HEK293 (cell line): ENCODE measurements at regions not wholly inside any gene's neighbourhood (a gene's known extent, or its start where the extent isn't known, plus 50 kb on each side); places are given as distances from the start of the nearest gene placed in this dataset.

ENCODE experiments used
- CTCF ChIA-PET: fragments of 350-600 bp; formaldehyde crosslinking; extraction: SDS; loops from one replicate; lab custom pipeline; 2021; ENCODE audit warnings: antibody characterized with exemption; lab: Yijun Ruan, JAX
- POLR2A ChIA-PET: fragments of 300-600 bp; formaldehyde crosslinking; extraction: SDS; loops from one replicate; lab custom pipeline; 2020; ENCODE audit warnings: antibody characterized with exemption, inconsistent platforms; lab: Yijun Ruan, JAX
- H3K27ac ChIP-seq: fragments of 200-500 bp; sonication (Bioruptor generic); 2 replicates; pipeline ENCODE4 v1.5.1; 2014; ENCODE audit warnings: low read depth, low read length, control low read depth, inconsistent platforms; ENCODE audit errors: extremely low read depth
- H3K36me3 ChIP-seq, 2 experiments: fragments of 200-500 bp in 1 of 2; sonication (Bioruptor generic) in 1 of 2; 1 replicate in 1 of 2; 2 replicates in 1 of 2; pipeline ENCODE4 v1.5.1; 2014 to 2017; ENCODE audit warnings: inconsistent platforms in 2 of 2, low read length in 2 of 2; ENCODE audit not compliant: control insufficient read depth in 2 of 2, insufficient read depth in 1 of 2
- H3K4me1 ChIP-seq: fragments of 200-500 bp; sonication (Bioruptor generic); 2 replicates; pipeline ENCODE4 v1.5.1; 2014; ENCODE audit warnings: mild to moderate bottlenecking, low read length, inconsistent platforms; ENCODE audit not compliant: control insufficient read depth, insufficient read depth
- H3K4me3 ChIP-seq: 2 replicates; pipeline ENCODE4 v1.5.1; 2011; ENCODE audit warnings: low read depth, mild to moderate bottlenecking, control low read depth, low read length, moderate library complexity
- H3K9me3 ChIP-seq: fragments of 200-500 bp; sonication (Bioruptor generic); 2 replicates; pipeline ENCODE4 v1.5.1; 2014; ENCODE audit warnings: low read depth, low read length, inconsistent platforms; ENCODE audit not compliant: control insufficient read depth, insufficient read depth
- GFI1B ChIP-seq: fragments of 450-650 bp; formaldehyde crosslinking; IDR thresholded peaks from 2 replicates; pipeline ENCODE4 v1.5.1; 2016; ENCODE audit warnings: missing biosample characterization, missing genetic modification characterization
- HOXC10 ChIP-seq: sonication (generic); formaldehyde crosslinking; IDR thresholded peaks from 2 replicates; pipeline ENCODE4 v1.8.1; 2023; ENCODE audit warnings: mild to moderate bottlenecking, missing genetic modification reagents
- KLF1 ChIP-seq: fragments of 450-650 bp; formaldehyde crosslinking; IDR thresholded peaks from 2 replicates; pipeline ENCODE4 v1.5.1; 2016; ENCODE audit warnings: missing biosample characterization, missing genetic modification characterization
- KLF7 ChIP-seq: fragments of 450-650 bp; formaldehyde crosslinking; IDR thresholded peaks from 2 replicates; pipeline ENCODE4 v1.5.1; 2016; ENCODE audit warnings: missing biosample characterization, missing genetic modification characterization, borderline replicate concordance
- OVOL3 ChIP-seq: fragments of 450-650 bp; formaldehyde crosslinking; IDR thresholded peaks from 2 replicates; pipeline ENCODE4 v1.5.1; 2016; ENCODE audit warnings: missing biosample characterization, missing genetic modification characterization
- SETDB1 ChIP-seq: IDR thresholded peaks from one replicate; pipeline ENCODE4 v1.6.1; 2017; ENCODE audit warnings: mild to moderate bottlenecking, low read length, moderate library complexity, mixed read lengths; ENCODE audit not compliant: insufficient read length
- YY1 ChIP-seq: fragments of 450-650 bp; formaldehyde crosslinking; IDR thresholded peaks from 2 replicates; pipeline ENCODE4 v1.5.1; 2018; ENCODE audit warnings: missing biosample characterization, missing genetic modification characterization
- ZBTB17 ChIP-seq: fragments of 450-650 bp; formaldehyde crosslinking; IDR thresholded peaks from 2 replicates; pipeline ENCODE4 v1.5.1; 2016; ENCODE audit warnings: missing biosample characterization, missing genetic modification characterization
- ZFHX2 ChIP-seq: fragments of 450-650 bp; formaldehyde crosslinking; conservative IDR thresholded peaks from 2 replicates; pipeline ENCODE4 v1.5.1; 2016; ENCODE audit warnings: missing biosample characterization, missing genetic modification characterization
- ZNF174 ChIP-seq: fragments of 450-650 bp; formaldehyde crosslinking; IDR thresholded peaks from 2 replicates; pipeline ENCODE4 v1.5.0; 2017; ENCODE audit warnings: missing biosample characterization, mild to moderate bottlenecking, missing genetic modification characterization
- ZNF48 ChIP-seq: fragments of 450-650 bp; formaldehyde crosslinking; IDR thresholded peaks from 2 replicates; pipeline ENCODE4 v1.5.1; 2016; ENCODE audit warnings: missing biosample characterization, missing genetic modification characterization
- ZNF514 ChIP-seq: fragments of 450-650 bp; formaldehyde crosslinking; IDR thresholded peaks from 2 replicates; pipeline ENCODE4 v1.5.1; 2016; ENCODE audit warnings: missing biosample characterization, missing genetic modification characterization
- ZNF624 ChIP-seq: fragments of 450-650 bp; formaldehyde crosslinking; IDR thresholded peaks from 2 replicates; pipeline ENCODE4 v1.5.1; 2017; ENCODE audit warnings: missing biosample characterization, missing genetic modification characterization
- ZNF843 ChIP-seq: fragments of 450-650 bp; formaldehyde crosslinking; IDR thresholded peaks from 2 replicates; pipeline ENCODE4 v1.5.1; 2016; ENCODE audit warnings: missing biosample characterization, missing genetic modification characterization
- TF ChIP-seq, protein P1 (sequence below): fragments of 450-650 bp; formaldehyde crosslinking; conservative IDR thresholded peaks from 2 replicates; pipeline ENCODE4 v1.5.1; 2016; ENCODE audit warnings: low read depth, missing biosample characterization, missing genetic modification characterization
- TF ChIP-seq, protein P2 (sequence below): fragments of 450-650 bp; formaldehyde crosslinking; IDR thresholded peaks from 2 replicates; pipeline ENCODE4 v1.5.1; 2016; ENCODE audit warnings: missing biosample characterization, missing genetic modification characterization, borderline replicate concordance

DNA sequence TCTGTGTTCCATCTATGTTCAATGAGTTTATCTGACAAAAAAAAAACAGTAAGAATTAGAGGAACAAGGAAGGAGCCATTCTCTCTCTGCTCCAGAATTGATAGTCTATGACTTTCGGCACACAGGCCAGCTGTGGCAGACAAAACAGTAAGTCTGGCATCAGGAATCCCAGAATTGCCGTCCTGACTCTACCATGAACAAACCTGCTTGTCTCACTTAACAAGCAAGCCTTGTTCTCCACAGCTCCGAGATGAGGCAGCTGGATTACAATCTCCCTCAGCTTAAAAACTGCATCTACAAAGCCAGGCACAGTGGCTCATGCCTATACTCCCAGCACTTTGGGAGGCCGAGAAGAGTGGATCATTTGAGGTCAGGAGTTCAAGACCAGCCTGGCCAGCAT, 153.6 kb upstream of the TMCC3 start (continued):
- TF ChIP-seq, protein P1, sequence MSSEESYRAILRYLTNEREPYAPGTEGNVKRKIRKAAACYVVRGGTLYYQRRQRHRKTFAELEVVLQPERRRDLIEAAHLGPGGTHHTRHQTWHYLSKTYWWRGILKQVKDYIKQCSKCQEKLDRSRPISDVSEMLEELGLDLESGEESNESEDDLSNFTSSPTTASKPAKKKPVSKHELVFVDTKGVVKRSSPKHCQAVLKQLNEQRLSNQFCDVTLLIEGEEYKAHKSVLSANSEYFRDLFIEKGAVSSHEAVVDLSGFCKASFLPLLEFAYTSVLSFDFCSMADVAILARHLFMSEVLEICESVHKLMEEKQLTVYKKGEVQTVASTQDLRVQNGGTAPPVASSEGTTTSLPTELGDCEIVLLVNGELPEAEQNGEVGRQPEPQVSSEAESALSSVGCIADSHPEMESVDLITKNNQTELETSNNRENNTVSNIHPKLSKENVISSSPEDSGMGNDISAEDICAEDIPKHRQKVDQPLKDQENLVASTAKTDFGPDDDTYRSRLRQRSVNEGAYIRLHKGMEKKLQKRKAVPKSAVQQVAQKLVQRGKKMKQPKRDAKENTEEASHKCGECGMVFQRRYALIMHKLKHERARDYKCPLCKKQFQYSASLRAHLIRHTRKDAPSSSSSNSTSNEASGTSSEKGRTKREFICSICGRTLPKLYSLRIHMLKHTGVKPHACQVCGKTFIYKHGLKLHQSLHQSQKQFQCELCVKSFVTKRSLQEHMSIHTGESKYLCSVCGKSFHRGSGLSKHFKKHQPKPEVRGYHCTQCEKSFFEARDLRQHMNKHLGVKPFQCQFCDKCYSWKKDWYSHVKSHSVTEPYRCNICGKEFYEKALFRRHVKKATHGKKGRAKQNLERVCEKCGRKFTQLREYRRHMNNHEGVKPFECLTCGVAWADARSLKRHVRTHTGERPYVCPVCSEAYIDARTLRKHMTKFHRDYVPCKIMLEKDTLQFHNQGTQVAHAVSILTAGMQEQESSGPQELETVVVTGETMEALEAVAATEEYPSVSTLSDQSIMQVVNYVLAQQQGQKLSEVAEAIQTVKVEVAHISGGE (tag by site-specific recombination) = no peak
- TF ChIP-seq KLF7 (tag by site-specific recombination) (no peak), ZFHX2 (tag by site-specific recombination) (no peak), KLF1 (no peak)

DNA sequence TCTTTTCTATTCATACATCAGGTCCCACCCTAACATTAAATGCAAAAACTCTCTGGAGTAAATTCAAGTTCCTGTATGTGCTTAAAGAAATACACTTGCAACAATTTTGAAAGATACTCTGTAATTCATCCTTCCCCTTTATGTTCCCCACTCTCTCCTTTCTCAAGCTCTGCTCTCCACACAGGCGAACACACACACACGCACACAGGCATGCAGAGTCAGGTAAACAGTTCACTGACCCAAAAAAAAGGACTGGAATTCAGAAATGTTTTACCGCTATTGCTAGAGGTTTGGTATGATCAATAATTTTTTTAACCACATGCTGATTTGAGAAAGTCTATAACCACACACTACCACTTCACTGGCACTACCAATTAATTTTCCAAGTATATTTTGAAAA, 152.4 kb upstream of the TMCC3 start:
- TF ChIP-seq GFI1B (no peak), ZNF48 (no peak), HOXC10 (CRISPR knock-in tag) (no peak), ZNF624 (tag by site-specific recombination) (no peak), ZNF174 (no peak), ZBTB17 (tag by site-specific recombination) (no peak)
- TF ChIP-seq, protein P2, sequence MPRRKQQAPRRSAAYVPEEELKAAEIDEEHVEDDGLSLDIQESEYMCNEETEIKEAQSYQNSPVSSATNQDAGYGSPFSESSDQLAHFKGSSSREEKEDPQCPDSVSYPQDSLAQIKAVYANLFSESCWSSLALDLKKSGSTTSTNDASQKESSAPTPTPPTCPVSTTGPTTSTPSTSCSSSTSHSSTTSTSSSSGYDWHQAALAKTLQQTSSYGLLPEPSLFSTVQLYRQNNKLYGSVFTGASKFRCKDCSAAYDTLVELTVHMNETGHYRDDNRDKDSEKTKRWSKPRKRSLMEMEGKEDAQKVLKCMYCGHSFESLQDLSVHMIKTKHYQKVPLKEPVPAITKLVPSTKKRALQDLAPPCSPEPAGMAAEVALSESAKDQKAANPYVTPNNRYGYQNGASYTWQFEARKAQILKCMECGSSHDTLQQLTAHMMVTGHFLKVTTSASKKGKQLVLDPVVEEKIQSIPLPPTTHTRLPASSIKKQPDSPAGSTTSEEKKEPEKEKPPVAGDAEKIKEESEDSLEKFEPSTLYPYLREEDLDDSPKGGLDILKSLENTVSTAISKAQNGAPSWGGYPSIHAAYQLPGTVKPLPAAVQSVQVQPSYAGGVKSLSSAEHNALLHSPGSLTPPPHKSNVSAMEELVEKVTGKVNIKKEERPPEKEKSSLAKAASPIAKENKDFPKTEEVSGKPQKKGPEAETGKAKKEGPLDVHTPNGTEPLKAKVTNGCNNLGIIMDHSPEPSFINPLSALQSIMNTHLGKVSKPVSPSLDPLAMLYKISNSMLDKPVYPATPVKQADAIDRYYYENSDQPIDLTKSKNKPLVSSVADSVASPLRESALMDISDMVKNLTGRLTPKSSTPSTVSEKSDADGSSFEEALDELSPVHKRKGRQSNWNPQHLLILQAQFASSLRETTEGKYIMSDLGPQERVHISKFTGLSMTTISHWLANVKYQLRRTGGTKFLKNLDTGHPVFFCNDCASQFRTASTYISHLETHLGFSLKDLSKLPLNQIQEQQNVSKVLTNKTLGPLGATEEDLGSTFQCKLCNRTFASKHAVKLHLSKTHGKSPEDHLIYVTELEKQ = no peak
- Histone ChIP-seq H3K4me1 (no peaks in the 10 kb centered on the region), H3K27ac (no peak overlapping the region), H3K36me3 (no peaks in the 10 kb centered on the region), H3K9me3 (no peaks in the 10 kb centered on the region), H3K4me3 (no peak overlapping the region)
- ChIA-PET POLR2A (no interaction called here), CTCF (no interaction called here)

DNA sequence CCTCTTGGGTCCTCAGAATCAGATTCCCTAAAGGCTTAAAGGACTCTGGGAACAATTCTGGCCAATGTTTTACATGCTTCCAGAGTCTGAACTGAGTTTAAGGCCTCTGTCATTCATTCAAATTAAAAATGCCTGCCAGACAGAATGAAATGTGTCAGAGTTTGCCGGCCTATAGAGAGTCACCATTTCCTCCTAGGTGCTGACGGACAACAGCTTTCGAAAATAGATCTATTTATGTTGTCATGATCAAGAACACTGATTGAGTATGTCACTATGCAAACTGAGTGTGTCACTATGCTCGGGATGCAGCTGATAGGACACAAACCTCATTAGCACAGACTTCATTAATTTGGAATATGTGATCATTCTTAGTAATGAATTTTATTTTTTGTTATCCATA, 151.4 kb upstream of the TMCC3 start:
- H3K27ac ChIP-seq = no peak overlapping the region
- no peaks in the 10 kb centered on the region for H3K4me1 ChIP-seq
- no peaks in the 10 kb centered on the region for H3K36me3 ChIP-seq
- CTCF ChIA-PET = no interaction called here
- no peak overlapping the region for H3K4me3 ChIP-seq
- POLR2A ChIA-PET = no interaction called here
- H3K9me3 ChIP-seq = no peaks in the 10 kb centered on the region
- TF ChIP-seq OVOL3 (tag by site-specific recombination) = no peak

DNA sequence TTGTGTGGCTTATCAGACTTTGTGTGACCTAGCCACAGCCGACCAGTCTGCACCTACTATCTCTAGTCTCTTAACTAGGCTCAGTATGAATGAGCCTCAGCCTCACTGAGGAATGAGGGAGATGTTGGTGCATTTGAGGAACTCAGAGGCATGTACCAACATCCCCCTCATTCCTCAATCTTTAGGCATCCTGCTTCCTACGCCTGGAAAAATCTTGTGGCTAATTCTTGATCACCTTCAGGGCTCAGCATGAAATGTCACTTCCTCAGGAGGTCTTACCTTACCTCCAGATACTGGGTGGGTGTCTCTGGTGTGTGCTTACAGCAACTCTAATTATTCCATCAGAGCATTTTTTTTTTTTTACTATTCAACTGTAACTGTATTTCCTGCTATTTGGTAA, 148.8 kb upstream of the TMCC3 start:
- Histone ChIP-seq H3K4me1 (no peaks in the 10 kb centered on the region), H3K4me3 (no peak overlapping the region), H3K27ac (no peak overlapping the region), H3K36me3 (no peaks in the 10 kb centered on the region), H3K9me3 (no peaks in the 10 kb centered on the region)
- CTCF ChIA-PET = no interaction called here
- no peak for TF ChIP-seq YY1 (tag by site-specific recombination)
- peak; percentile 41; the same call in 1 of the 2 replicates for TF ChIP-seq ZNF514
- no peak for TF ChIP-seq SETDB1
- no peak for TF ChIP-seq ZNF843 (tag by site-specific recombination)
- POLR2A ChIA-PET = no interaction called here
